Right atrium auricular region (tissue), 2 donors: ENCODE measurements at regions not wholly inside any gene's neighbourhood (a gene's known extent, or its start where the extent isn't known, plus 50 kb on each side); places are given as distances from the start of the nearest gene placed in this dataset.

ENCODE experiments used
- DNase-seq: peaks from one replicate; pipeline ENCODE4 v3.0.0-alpha.2; 2019; ENCODE audit warnings: low spot score
- H3K27ac ChIP-seq, 2 donors: fragments of 200-600 bp; sonication (generic); 1 replicate in 1 of 2; 2 replicates in 1 of 2; pipeline ENCODE4 v1.5.1; 2016 to 2019
- H3K27me3 ChIP-seq, 2 donors: fragments of 200-600 bp; sonication (generic); one replicate each; pipeline versions ENCODE4 v1.5.1 to v1.6.0; 2017 to 2019
- H3K36me3 ChIP-seq: fragments of 200-600 bp; sonication (generic); one replicate; pipeline ENCODE4 v1.5.1; 2016
- H3K4me1 ChIP-seq, 2 donors: fragments of 200-600 bp; sonication (generic); one replicate each; pipeline versions ENCODE4 v1.5.1 to v1.6.0; 2017 to 2019
- H3K4me3 ChIP-seq, 2 donors: fragments of 200-600 bp; sonication (generic); 1 replicate in 1 of 2; 2 replicates in 1 of 2; pipeline ENCODE4 v1.5.1; 2017 to 2019; ENCODE audit warnings: mild to moderate bottlenecking in 1 of 2, moderate library complexity in 1 of 2
- H3K9me3 ChIP-seq, 2 donors: fragments of 200-600 bp; sonication (generic); one replicate each; pipeline ENCODE4 v1.5.1; 2019
- TF ChIP-seq, protein P1 (sequence below), 2 donors: fragments of 200-600 bp; sonication (generic); IDR thresholded peaks; one replicate each; pipeline ENCODE4 v1.5.1; 2019; ENCODE audit warnings: antibody characterized with exemption in 2 of 2

DNA sequence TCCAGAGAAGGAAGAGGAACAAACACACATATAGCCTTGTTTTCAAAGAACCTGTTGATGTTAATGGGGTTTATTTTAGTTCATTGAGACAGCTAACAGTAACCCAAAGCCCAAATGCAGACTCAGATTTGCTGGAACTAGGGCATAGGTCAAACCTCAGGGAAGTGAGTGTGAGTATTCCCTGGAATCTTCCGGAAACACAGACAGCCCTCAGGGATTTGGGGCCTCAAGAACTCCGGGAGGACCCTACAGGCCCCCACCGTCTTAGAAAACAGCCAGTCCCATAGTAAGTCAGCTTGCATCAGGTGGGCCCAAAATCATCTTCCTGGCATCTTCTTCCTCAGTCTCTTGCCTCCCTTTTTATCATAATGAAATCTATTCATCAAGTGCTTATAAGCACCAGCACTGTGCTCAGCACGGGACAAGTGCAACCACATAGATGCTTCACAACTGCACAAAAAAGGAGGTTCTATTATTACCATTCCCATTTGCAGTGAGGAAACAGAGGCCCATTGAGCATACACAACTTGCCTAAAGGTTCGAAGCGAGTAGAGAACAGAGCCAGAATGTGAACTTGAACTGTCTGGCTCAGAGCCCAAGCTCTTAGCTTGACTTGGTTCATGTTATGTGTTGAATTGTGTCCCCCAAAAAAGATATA lies 50.2 kb upstream of the BCL11A start:
- peaks cover 0 to 4% of the 10 kb centered on the region in 2 donors for H3K9me3 ChIP-seq
- TF ChIP-seq, protein P1, sequence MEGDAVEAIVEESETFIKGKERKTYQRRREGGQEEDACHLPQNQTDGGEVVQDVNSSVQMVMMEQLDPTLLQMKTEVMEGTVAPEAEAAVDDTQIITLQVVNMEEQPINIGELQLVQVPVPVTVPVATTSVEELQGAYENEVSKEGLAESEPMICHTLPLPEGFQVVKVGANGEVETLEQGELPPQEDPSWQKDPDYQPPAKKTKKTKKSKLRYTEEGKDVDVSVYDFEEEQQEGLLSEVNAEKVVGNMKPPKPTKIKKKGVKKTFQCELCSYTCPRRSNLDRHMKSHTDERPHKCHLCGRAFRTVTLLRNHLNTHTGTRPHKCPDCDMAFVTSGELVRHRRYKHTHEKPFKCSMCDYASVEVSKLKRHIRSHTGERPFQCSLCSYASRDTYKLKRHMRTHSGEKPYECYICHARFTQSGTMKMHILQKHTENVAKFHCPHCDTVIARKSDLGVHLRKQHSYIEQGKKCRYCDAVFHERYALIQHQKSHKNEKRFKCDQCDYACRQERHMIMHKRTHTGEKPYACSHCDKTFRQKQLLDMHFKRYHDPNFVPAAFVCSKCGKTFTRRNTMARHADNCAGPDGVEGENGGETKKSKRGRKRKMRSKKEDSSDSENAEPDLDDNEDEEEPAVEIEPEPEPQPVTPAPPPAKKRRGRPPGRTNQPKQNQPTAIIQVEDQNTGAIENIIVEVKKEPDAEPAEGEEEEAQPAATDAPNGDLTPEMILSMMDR (IDR thresholded peaks at IDR 0.05) = no peak
- H3K4me3 ChIP-seq = no peak overlapping the region
- no peaks in the 10 kb centered on the region for H3K36me3 ChIP-seq
- H3K27me3 ChIP-seq = no peaks in the 10 kb centered on the region
- no peaks in the 10 kb centered on the region for H3K4me1 ChIP-seq
- no peak overlapping the region for H3K27ac ChIP-seq
- DNase-seq = no peak

DNA sequence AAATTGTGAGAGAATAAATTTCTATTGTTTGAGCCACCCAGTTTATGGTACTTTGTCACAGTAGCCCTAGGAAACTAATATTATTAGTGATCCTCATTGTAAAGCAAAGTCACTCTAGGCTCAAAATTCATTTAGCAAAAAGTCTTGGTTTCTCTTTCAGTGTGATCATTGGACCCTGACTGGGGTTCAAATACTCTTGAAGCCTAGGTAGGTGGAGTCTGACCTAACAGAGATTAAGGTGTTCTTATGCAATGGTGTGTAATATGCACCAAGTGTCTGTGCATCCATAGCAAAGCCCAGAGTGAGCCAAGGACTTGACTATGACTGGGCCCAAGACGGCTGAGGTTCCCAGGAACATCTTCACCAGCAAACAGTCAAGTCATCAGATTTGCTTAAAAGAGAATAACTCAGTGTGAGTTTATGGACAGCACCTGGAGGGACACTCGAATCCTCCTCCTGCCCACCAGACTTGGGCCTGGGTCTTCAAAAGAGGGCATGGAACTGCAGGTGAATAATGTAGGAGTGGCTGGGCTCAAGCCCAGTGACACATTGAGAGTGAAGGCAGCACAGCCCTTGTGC lies 51.1 kb upstream of the BCL11A start:
- Histone ChIP-seq H3K4me3 (no peak overlapping the region), H3K9me3 (peaks cover 0 to 4% of the 10 kb centered on the region in 2 donors), H3K27ac (no peak overlapping the region), H3K36me3 (no peaks in the 10 kb centered on the region), H3K27me3 (no peaks in the 10 kb centered on the region), H3K4me1 (no peaks in the 10 kb centered on the region)
- TF ChIP-seq, protein P1 (IDR thresholded peaks at IDR 0.05) = no peak
- no peak for DNase-seq

GRCh38 chr2:60605866-60606265 lies 52.4 kb upstream of the BCL11A start:
- TF ChIP-seq, protein P1 (IDR thresholded peaks at IDR 0.05) = no peak

DNA sequence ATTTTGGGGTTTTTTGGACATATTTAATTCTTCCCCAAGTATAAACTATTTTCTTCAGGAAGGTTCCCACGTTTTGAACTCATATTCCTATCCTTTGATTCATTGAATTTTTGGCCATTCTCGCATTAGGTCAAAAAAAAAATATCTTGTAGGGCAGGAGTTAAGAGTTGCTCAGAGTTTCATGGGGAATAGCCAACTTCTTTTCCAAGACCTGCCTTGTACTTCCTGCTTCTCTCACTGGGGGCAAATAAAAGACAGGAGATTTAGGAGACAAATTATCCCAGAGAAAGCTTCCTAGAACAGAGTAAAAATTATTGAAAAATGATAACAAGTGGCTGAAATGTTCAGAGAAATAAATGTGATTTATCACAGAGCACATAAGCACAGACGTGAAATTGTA lies 55.2 kb upstream of the BCL11A start:
- H3K36me3 ChIP-seq = no peaks in the 10 kb centered on the region
- no peaks in the 10 kb centered on the region for H3K4me1 ChIP-seq
- no peak overlapping the region for H3K4me3 ChIP-seq
- H3K27me3 ChIP-seq = no peaks in the 10 kb centered on the region
- no peaks in the 10 kb centered on the region for H3K9me3 ChIP-seq
- DNase-seq = no peak
- TF ChIP-seq, protein P1 (IDR thresholded peaks at IDR 0.05) = no peak
- no peak overlapping the region for H3K27ac ChIP-seq

More at GRCh38 chr2:60605866-60606265, 52.4 kb upstream of the BCL11A start:
- no peak for DNase-seq
- no peaks in the 10 kb centered on the region for H3K36me3 ChIP-seq
- no peaks in the 10 kb centered on the region for H3K4me1 ChIP-seq
- no peaks in the 10 kb centered on the region for H3K9me3 ChIP-seq
- no peak overlapping the region for H3K4me3 ChIP-seq
- no peaks in the 10 kb centered on the region for H3K27me3 ChIP-seq
- H3K27ac ChIP-seq = no peak overlapping the region

DNA sequence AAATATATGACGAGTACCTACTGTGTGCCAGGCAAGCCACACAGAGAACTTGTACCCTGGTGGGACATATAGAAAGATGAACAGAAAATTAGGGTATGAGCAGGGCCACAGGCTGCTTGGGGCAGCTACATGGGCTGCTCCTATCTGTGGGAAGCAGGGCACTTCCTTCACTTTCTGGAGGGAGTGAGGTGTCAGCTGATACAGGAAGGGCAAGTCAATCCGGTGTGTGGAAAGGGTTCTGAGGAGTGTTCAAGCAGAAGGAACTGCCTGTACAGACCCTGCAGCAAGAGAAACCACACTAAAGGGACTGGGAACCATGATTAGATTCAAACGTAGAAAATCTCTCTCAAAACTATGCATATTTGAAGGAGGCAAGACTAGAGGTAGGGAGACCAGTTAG lies 58.6 kb upstream of the BCL11A start:
- H3K36me3 ChIP-seq = no peaks in the 10 kb centered on the region
- no peak overlapping the region for H3K27ac ChIP-seq
- no peaks in the 10 kb centered on the region for H3K27me3 ChIP-seq
- TF ChIP-seq, protein P1 (IDR thresholded peaks at IDR 0.05) = no peak
- no peak for DNase-seq
- H3K4me3 ChIP-seq = no peak overlapping the region
- H3K4me1 ChIP-seq = no peaks in the 10 kb centered on the region
- no peaks in the 10 kb centered on the region for H3K9me3 ChIP-seq

DNA sequence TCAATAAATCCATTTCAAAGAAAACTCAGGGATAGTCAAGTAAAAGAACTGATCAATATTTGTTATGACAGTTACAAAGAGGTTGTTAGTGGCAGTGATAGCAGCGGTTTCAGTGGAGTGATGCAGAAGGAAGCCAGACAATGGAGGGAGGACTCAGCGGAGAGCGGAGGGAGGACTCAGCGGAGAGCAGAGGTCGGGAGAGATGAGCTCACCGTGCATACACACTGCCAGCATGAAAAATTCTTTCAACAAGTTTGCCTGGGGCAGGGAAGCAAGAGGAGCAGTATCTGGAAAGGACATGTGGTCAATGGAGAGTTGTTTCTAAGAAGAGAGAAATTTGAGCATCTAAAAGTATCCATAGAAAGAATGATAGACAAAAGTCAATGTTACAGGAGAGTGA lies 60.9 kb upstream of the BCL11A start:
- Histone ChIP-seq H3K27ac (no peak overlapping the region), H3K36me3 (no peaks in the 10 kb centered on the region), H3K27me3 (no peaks in the 10 kb centered on the region), H3K4me1 (no peaks in the 10 kb centered on the region), H3K4me3 (no peak overlapping the region), H3K9me3 (no peaks in the 10 kb centered on the region)
- no peak for DNase-seq
- TF ChIP-seq, protein P1 (IDR thresholded peaks at IDR 0.05) = no peak
